B cell (primary cell): ENCODE measurements at regions not wholly inside any gene's neighbourhood (a gene's known extent, or its start where the extent isn't known, plus 50 kb on each side); places are given as distances from the start of the nearest gene placed in this dataset.

Experiments
- ATAC-seq: fragments of 200-7000 bp; cut with Tn5 transposase; one replicate; pipeline ENCODE4 v1.10.0; 2021; ENCODE audit warnings: low read depth, mild to moderate bottlenecking, moderate number of reproducible peaks, moderate library complexity
- CTCF ChIA-PET: fragments of 350-600 bp; sonication (Branson Sonifier 250); formaldehyde crosslinking; loops from one replicate; lab custom pipeline; 2021; ENCODE audit warnings: antibody characterized with exemption, inconsistent platforms; lab: Charles Lee
- POLR2A ChIA-PET: fragments of 350-600 bp; sonication (Branson Sonifier 250); formaldehyde crosslinking; loops from one replicate; lab custom pipeline; 2021; ENCODE audit warnings: antibody characterized with exemption; lab: Charles Lee
- DNase-seq: peaks from one replicate; pipeline ENCODE4 v3.0.0; 2013
- H2AFZ ChIP-seq: 2 replicates; pipeline ENCODE4 v1.6.1; 2012; ENCODE audit warnings: mild to moderate bottlenecking, low read depth, low read length; ENCODE audit not compliant: insufficient read depth, poor library complexity, severe bottlenecking
- H3K27ac ChIP-seq, 2 donors: 1 replicate in 1 of 2; 2 replicates in 1 of 2; pipeline ENCODE4 v1.5.1; 2012 to 2013; ENCODE audit warnings: low read length in 2 of 2, mild to moderate bottlenecking in 2 of 2, moderate library complexity in 1 of 2
- H3K27me3 ChIP-seq, 4 experiments: fragments of 200-600 bp in 1 of 4; sonication (generic) in 1 of 4; replicated peaks in 1 of 4; 1 replicate in 2 of 4; 2 replicates in 2 of 4; pipeline versions ENCODE4 v1.6.1 to v1.7.0; 2013 to 2016; ENCODE audit warnings: low read length in 3 of 4, mild to moderate bottlenecking in 2 of 4, mixed read lengths in 1 of 4, moderate library complexity in 1 of 4; ENCODE audit not compliant: insufficient read depth in 4 of 4, control insufficient read depth in 3 of 4; ENCODE audit errors: control extremely low read depth in 1 of 4
- H3K36me3 ChIP-seq, 2 experiments: replicated peaks in 1 of 2; 1 replicate in 1 of 2; 2 replicates in 1 of 2; pipeline versions ENCODE4 v1.6.1 to v1.7.1; 2013; ENCODE audit warnings: low read length in 1 of 2; ENCODE audit not compliant: insufficient read depth in 2 of 2, control insufficient read depth in 1 of 2; ENCODE audit errors: control extremely low read depth in 1 of 2, extremely low read depth in 1 of 2
- H3K4me1 ChIP-seq, 2 donors: fragments of 200-600 bp in 1 of 2; sonication (generic) in 1 of 2; 1 replicate in 1 of 2; 2 replicates in 1 of 2; pipeline versions ENCODE4 v1.5.1 to v1.6.1; 2013 to 2017; ENCODE audit warnings: low read length in 2 of 2; ENCODE audit not compliant: control insufficient read depth in 2 of 2, insufficient read depth in 2 of 2
- H3K4me2 ChIP-seq: replicated peaks from 2 replicates; pipeline ENCODE3; 2012; ENCODE audit warnings: mild to moderate bottlenecking, low read depth, low read length; ENCODE audit not compliant: poor library complexity, severe bottlenecking
- H3K4me3 ChIP-seq, 5 experiments: fragments of 200-600 bp in 1 of 5; sonication (generic) in 1 of 5; 1 replicate in 3 of 5; 2 replicates in 2 of 5; pipeline versions ENCODE4 v1.5.1 to v1.7.0; 2011 to 2016; ENCODE audit warnings: low read length in 4 of 5, mild to moderate bottlenecking in 4 of 5, low read depth in 2 of 5, control low read depth in 1 of 5, moderate library complexity in 1 of 5; ENCODE audit not compliant: insufficient read depth in 1 of 5; ENCODE audit errors: control extremely low read depth in 1 of 5, extremely low read depth in 1 of 5
- H3K79me2 ChIP-seq: fragments of 200-600 bp; sonication (generic); one replicate; pipeline ENCODE4 v1.6.0; 2016; ENCODE audit warnings: low read length; ENCODE audit not compliant: control insufficient read depth, insufficient read depth
- H3K9ac ChIP-seq: fragments of 200-600 bp; sonication (generic); 2 replicates; pipeline ENCODE4 v1.6.1; 2017; ENCODE audit warnings: mild to moderate bottlenecking, low read length, moderate library complexity
- H3K9me3 ChIP-seq, 3 donors: one replicate each; pipeline versions ENCODE4 v1.6.1 to v1.7.1; 2013; ENCODE audit warnings: low read length in 2 of 3; ENCODE audit not compliant: control insufficient read depth in 2 of 3, insufficient read depth in 1 of 3; ENCODE audit errors: control extremely low read depth in 1 of 3
- H4K20me1 ChIP-seq: 2 replicates; pipeline ENCODE4 v1.6.0; 2012; ENCODE audit warnings: mild to moderate bottlenecking, low read length; ENCODE audit not compliant: insufficient read depth, control insufficient read depth, poor library complexity, severe bottlenecking
- H3K27ac Mint-ChIP-seq: one replicate; pipeline ENCODE4 v1.8.0; 2021; ENCODE audit warnings: mixed read lengths
- H3K27me3 Mint-ChIP-seq: one replicate; pipeline ENCODE4 v1.8.0; 2021; ENCODE audit warnings: mixed read lengths
- H3K4me1 Mint-ChIP-seq: one replicate; pipeline ENCODE4 v1.8.0; 2021; ENCODE audit warnings: mixed read lengths
- H3K4me3 Mint-ChIP-seq: one replicate; pipeline ENCODE4 v1.8.0; 2021; ENCODE audit warnings: mixed read lengths
- H3K9me3 Mint-ChIP-seq: one replicate; pipeline ENCODE4 v1.8.0; 2022; ENCODE audit warnings: mixed read lengths; ENCODE audit not compliant: insufficient read depth
- EZH2 ChIP-seq: IDR thresholded peaks from 2 replicates; pipeline ENCODE4 v1.6.1; 2012; ENCODE audit warnings: borderline replicate concordance, low read depth, mild to moderate bottlenecking, moderate library complexity, low read length; ENCODE audit not compliant: insufficient read depth, poor library complexity, severe bottlenecking
- WGBS: methylation state at CpG from one replicate; pipeline ENCODE4 v1.1.5; 2013; ENCODE audit warnings: missing lambda C conversion rate; ENCODE audit not compliant: insufficient coverage; 5-methylcytosine and 5-hydroxymethylcytosine counted together
- intact Hi-C: fragments of 100-400 bp; cut with micrococcal nuclease; formaldehyde crosslinking; loops from one replicate; pipeline ENCODE4 v1.10.0; 2022
- TF ChIP-seq, protein P1 (sequence below): fragments of 200-600 bp; IDR thresholded peaks from one replicate; pipeline ENCODE4 v1.8.0; 2022; ENCODE audit warnings: antibody characterized with exemption, mild to moderate bottlenecking

GRCh38 chr2:4675295-4675694 is 971.9 kb downstream of the DCDC2C start:
- no peaks in the 10 kb centered on the region for H3K27me3 Mint-ChIP-seq
- CTCF ChIA-PET: no interaction called here
- no peak for ATAC-seq
- intact Hi-C loops: no loop called here
- TF ChIP-seq, protein P1, sequence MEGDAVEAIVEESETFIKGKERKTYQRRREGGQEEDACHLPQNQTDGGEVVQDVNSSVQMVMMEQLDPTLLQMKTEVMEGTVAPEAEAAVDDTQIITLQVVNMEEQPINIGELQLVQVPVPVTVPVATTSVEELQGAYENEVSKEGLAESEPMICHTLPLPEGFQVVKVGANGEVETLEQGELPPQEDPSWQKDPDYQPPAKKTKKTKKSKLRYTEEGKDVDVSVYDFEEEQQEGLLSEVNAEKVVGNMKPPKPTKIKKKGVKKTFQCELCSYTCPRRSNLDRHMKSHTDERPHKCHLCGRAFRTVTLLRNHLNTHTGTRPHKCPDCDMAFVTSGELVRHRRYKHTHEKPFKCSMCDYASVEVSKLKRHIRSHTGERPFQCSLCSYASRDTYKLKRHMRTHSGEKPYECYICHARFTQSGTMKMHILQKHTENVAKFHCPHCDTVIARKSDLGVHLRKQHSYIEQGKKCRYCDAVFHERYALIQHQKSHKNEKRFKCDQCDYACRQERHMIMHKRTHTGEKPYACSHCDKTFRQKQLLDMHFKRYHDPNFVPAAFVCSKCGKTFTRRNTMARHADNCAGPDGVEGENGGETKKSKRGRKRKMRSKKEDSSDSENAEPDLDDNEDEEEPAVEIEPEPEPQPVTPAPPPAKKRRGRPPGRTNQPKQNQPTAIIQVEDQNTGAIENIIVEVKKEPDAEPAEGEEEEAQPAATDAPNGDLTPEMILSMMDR: no peak
- TF ChIP-seq EZH2: no peak
- DNase-seq: no peak
- peaks cover 0 to 18% (median 0%) of the 10 kb centered on the region in 3 donors for H3K9me3 ChIP-seq
- POLR2A ChIA-PET: no interaction called here
- no peaks in the 10 kb centered on the region for H3K4me1 ChIP-seq
- H3K4me1 Mint-ChIP-seq: peaks cover 4% of the 10 kb centered on the region
- H3K79me2 ChIP-seq: no peaks in the 10 kb centered on the region
- H3K4me3 Mint-ChIP-seq: no peak overlapping the region
- no peaks in the 10 kb centered on the region for H3K36me3 ChIP-seq
- H3K4me3 ChIP-seq: no peak overlapping the region
- H3K9me3 Mint-ChIP-seq: no peaks in the 10 kb centered on the region
- no peak overlapping the region for H2AFZ ChIP-seq
- H3K4me2 ChIP-seq: no peak overlapping the region
- WGBS: 95% methylated on average over 7 of the region's 7 CpGs
- no peak overlapping the region for H3K9ac ChIP-seq
- H4K20me1 ChIP-seq: no peaks in the 10 kb centered on the region
- no peak overlapping the region for H3K27ac Mint-ChIP-seq
- H3K27me3 ChIP-seq: no peaks in the 10 kb centered on the region
- H3K27ac ChIP-seq: no peak overlapping the region

GRCh38 chr2:4678927-4679326 is 975.6 kb downstream of the DCDC2C start:
- no peak for ATAC-seq
- intact Hi-C loops: no loop called here
- Histone ChIP-seq H3K9me3 (peaks cover 0 to 17% (median 0%) of the 10 kb centered on the region in 3 donors), H3K27ac (no peak overlapping the region), H4K20me1 (no peaks in the 10 kb centered on the region), H3K36me3 (no peaks in the 10 kb centered on the region), H3K9ac (no peak overlapping the region), H2AFZ (no peak overlapping the region), H3K4me3 (no peak overlapping the region), H3K4me2 (no peak overlapping the region), H3K4me1 (no peaks in the 10 kb centered on the region), H3K79me2 (no peaks in the 10 kb centered on the region), H3K27me3 (no peaks in the 10 kb centered on the region)
- 82% methylated on average over 1 of the region's 4 CpGs for WGBS
- Mint-ChIP-seq H3K4me3 (no peak overlapping the region), H3K27ac (no peak overlapping the region), H3K9me3 (no peaks in the 10 kb centered on the region), H3K4me1 (peaks cover under 1% of the 10 kb centered on the region), H3K27me3 (no peaks in the 10 kb centered on the region)
- no peak for TF ChIP-seq EZH2
- TF ChIP-seq, protein P1: no peak
- no peak for DNase-seq
- ChIA-PET POLR2A (no interaction called here), CTCF (no interaction called here)
